MM.1S (cell line): ENCODE measurements at regions not wholly inside any gene's neighbourhood (a gene's known extent, or its start where the extent isn't known, plus 50 kb on each side); places are given as distances from the start of the nearest gene placed in this dataset.

ENCODE experiments used
- EZH2 ChIP-seq: fragments of 300-600 bp; sonication (generic); optimal IDR thresholded peaks from 2 replicates; pipeline ENCODE3; 2017; ENCODE audit warnings: low read depth, mild to moderate bottlenecking, antibody characterized with exemption, low read length, mixed read lengths
- TF ChIP-seq, protein P1 (sequence below): fragments of 300-600 bp; sonication (generic); IDR thresholded peaks from 2 replicates; pipeline ENCODE4 v1.5.1; 2016; ENCODE audit warnings: antibody characterized with exemption, low read length, mixed read lengths

DNA sequence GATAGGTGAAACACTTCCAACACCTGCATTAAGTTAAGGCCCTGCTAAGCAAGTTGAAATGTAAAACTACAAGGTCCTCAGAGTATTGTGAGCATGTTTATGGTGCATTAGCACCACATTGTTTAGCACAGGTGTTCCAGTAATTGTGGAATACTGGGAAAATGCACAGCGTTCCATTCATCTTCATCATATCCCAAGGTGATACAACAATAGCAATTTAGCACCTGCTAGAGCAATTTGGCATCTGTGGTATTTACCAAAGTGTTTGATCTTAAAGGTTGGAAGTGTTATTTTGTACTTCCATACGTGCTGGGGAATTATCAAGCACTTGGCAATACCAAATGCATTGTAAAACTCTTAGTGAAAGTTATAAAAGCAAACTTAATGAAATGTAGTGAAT is 266.8 kb downstream of the CYLC2 start:
- TF ChIP-seq EZH2, result no peak
- TF ChIP-seq, protein P1, sequence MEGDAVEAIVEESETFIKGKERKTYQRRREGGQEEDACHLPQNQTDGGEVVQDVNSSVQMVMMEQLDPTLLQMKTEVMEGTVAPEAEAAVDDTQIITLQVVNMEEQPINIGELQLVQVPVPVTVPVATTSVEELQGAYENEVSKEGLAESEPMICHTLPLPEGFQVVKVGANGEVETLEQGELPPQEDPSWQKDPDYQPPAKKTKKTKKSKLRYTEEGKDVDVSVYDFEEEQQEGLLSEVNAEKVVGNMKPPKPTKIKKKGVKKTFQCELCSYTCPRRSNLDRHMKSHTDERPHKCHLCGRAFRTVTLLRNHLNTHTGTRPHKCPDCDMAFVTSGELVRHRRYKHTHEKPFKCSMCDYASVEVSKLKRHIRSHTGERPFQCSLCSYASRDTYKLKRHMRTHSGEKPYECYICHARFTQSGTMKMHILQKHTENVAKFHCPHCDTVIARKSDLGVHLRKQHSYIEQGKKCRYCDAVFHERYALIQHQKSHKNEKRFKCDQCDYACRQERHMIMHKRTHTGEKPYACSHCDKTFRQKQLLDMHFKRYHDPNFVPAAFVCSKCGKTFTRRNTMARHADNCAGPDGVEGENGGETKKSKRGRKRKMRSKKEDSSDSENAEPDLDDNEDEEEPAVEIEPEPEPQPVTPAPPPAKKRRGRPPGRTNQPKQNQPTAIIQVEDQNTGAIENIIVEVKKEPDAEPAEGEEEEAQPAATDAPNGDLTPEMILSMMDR, result no peak
